Putamen (tissue), 1 donor: ENCODE measurements at regions not wholly inside any gene's neighbourhood (a gene's known extent, or its start where the extent isn't known, plus 50 kb on each side); places are given as distances from the start of the nearest gene placed in this dataset.

ENCODE experiments used
- DNase-seq: peaks from one replicate; pipeline ENCODE4 v3.0.0-alpha.2; 2016; ENCODE audit warnings: low spot score

DNA sequence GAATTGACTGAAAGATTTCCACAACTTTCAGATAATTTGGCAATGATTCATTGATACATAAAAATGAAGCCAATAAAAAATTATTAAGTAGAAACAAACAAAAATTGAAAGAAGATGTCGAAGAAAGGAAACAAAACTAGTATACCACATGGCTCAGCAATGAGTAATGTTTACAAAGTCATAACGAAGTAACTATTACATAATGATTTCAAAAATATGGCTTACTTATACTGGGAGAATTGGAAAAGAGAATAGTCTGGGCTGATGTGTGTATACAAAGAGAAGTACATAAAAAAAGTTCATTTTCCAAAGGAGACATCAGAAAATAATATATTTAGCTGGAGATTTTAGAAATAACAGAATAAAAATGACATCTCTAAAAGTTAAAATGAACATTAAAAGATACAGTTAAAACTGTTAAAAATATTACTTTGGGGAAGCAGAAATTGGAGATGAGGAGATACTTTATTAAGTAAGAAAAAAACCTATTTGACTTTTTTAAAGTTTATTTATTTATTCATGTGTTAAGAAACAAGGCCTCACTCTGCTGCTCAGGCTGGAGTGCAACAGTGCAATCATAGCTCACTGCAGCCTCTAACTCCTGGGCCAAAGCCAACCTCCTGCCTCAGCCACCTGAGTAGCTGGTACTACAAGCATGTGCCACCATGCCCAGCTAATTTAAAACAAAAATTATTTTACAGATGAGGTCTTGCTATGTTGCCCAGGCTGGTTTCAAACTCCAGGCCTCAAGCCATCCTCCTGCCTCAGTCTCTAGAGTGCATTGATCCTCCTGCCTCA lies 409.7 kb upstream of the PIK3C3 start:
- DNase-seq, result no peak

DNA sequence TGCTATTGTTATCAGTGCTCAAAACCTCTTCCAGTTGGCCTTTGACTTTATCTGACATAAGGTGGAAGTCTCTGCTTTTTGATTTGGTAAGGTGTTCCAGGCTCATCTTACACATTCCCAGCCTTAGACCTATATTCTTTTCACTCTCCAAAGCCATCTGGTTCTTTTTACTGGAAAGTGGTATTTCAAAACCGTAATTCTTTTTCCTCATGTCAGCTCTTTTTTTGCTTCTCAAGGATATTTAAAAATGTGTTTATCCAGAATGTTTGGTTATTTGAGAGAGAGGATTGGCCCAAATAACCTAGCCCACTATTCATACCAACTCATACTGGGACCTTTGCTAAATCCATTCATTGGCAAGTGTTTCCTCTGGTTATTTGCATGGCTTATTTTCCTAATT lies 411.2 kb upstream of the PIK3C3 start:
- DNase-seq, result no peak

DNA sequence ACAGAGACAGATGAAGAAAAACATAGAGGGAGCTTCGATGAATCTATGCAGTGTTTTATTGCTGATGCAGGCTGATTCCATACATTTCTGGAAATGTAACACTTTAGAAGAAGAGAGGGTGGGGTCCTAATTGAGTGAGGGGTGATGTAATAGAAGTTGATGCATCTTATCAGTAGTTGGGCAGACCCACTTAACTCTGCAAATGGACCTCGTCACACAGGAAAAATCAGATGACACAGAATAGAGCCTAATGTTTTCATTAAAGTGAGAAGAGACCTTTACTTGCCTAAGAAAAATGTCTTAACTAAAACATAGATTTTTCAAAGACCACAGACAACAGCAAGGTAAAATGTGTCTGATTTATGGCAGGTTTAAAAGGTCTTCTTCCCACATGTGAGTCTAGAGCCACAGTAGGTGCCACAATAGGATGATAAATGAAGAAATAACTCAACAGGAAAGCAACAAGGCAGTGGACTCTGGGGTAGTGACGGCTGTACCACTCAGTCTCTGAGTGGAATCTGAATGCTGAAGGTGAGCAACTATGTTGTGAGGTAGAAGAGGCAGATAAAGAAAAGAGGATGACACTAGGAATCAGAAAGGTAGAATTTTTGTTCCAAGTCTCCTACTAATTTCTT lies 414.7 kb upstream of the PIK3C3 start:
- no peak for DNase-seq

DNA sequence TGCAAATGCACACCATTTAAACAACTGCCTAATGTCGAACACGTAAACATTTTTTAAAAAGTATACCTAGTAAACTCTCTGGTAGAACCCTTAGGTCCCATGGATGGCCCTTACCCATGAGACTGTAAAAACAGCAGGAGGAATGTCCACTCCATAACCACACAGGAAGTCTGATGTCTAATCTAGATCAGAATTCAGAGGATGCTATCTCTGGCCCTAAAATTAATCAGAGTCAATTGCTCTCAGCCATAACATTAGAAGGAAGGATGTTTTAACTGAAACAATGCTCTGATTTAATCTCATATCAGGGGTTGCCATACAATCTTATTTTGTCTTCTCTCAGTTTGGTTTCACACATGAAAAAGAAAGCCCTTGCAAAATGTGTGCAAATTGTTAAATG lies 416.3 kb upstream of the PIK3C3 start:
- no peak for DNase-seq

DNA sequence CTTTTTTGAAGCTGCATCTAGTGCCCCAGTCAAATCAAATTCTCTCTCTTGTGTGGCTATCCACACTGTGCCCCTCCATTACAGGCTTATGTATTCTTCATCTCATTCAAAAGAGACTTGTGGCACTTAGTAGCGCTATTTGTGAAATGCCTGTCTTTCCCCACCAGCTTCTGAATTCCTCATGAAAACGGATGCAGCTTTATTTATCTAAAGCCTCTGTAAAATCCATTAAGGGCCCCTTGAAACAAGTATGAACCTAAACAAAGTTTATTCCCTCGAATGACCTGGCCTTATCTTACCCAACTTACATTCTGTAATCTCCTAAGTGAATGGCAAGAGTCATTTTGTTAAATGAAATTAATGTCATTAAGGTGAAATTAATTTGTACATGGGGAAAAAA lies 417.4 kb upstream of the PIK3C3 start:
- no peak for DNase-seq

DNA sequence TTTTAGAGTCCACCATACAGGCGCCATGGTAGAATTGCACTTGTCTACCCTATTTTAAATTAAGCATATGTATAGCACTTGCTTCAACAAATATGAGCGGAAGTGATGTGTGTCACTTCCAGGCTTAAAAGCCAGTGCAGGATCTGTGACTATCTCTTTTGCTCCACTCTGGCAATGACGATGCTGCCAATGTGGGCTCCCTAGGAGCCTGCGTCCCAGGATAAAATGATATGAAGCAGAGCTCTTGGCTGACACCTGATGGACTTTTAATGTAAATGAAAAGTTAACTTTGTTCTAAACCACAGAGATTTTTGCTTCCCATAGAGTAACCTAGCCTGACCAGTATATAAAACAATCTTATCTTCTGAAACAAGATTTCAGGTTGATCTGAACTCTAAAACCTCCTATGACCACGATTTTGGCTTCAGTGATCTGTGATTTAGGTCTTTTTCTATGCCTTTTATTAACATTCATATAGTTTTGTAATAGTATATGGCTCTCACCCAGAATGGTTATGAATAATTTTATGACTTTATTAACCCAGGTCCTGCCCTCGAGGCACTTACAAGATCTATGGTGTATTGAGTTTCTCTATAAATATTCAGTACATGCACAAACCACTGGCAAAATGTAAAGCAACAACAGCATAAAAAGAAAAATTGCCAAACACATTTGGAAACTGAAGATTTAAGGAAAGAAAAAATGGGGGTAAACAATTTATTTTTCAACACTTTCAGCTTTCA lies 422.5 kb upstream of the PIK3C3 start:
- DNase-seq, result no peak

DNA sequence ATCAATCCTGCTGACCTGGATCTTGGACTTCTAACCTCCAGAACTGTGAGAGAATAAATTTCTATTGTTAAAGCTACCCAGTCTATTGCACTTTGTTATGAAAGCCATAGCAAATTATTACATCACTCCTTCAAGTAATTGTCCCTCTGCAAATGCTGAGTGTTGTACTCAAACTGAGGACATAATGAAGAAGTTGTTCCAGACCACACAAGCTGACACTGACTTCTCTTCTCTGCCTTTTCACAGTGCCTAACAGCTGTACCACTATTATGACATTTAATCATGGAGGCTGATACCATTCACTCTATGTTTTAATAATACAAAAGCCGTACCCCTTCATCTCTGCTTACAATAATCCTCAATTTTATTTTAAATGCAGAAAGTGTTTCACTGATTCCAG lies 424.1 kb upstream of the PIK3C3 start:
- no peak for DNase-seq

DNA sequence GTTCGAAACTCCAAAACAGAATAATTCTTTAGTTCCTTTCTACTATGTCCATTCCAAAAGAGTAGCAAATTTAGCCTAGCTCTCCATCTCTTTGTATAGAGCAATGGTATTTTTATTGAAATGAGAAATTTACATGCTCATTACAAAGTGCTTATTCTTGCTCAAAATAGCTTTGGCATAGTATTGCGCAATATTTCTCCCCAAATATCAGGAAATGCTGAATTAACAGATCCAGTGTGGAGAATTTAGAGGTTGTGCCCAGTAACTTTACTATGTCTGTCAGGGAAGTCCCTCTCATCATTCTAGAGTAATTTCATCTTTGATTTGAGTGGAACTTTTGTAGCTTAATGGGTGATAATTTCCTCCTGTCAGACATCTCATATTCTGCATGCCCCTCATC lies 425.9 kb upstream of the PIK3C3 start:
- no peak for DNase-seq

DNA sequence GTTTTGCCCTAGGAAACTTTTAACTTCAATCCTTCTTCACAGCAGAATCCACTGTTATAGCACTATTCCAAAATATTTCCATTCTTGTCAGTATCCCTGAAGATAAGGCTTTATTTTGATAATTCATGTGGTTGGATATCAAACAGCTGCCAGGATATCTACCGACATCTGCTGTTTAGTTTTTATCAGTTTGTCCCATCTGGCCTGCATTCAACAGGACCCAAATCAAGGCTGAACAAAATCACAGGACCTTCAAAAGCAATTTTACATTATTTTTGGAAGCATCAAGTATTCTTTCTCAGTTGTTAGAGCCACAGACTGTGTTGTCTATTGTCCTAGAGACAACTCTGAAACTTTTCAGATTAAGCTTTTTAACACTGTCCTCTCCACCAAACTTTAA lies 429.0 kb upstream of the PIK3C3 start:
- no peak for DNase-seq

DNA sequence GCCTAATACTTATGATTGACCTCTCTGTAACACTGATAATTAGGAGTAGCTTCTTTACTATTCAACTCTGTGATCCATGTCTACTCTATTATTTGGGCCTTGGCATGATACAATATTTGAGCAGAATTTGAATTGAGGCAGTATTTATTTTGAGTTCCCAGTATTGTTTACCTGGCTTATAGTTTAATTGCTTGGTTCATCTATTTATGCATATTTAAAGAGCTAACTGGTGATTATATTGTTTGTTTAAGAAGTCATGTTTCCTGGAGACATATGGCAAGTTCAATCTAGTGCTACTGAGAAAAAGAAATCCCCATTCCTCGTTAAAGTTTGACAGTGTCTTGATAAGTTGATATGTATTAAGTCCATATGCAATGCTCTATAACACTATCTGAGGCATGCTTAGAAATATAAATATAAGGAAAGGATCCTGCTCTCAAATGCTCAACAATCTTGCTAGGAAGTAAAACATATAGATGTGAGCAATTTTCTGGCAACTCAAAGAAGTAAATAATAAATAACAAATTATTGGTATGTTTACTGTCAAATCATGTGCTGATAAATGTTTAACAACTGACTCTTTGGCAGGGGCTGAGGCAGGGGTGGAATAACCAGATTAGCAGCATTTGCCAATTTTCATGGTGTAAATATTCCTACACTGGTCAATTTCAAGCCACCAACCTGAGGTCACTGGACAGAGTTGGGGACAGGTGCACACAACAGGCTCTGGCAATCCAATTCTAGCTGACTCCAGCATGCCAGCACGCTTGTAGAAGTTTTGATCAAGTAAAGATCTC lies 430.2 kb upstream of the PIK3C3 start:
- no peak for DNase-seq

DNA sequence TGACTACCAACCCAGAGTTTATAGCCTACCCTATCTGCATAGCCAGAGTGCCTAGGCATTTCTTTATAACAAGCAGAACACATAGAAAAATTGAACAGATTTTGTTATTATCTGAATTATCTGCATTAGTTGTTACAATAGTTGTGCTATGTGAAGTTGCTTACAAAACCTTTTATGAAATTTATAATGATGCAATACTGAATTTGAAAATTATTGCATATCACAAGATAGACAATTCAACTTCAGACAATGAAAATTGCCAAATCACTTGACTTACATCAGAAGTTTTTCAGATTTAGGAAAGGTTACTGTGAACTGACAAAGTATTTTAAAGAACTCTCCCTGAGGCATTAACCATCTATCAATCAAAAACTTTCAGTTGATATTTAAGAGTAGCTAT lies 437.9 kb upstream of the PIK3C3 start:
- no peak for DNase-seq

DNA sequence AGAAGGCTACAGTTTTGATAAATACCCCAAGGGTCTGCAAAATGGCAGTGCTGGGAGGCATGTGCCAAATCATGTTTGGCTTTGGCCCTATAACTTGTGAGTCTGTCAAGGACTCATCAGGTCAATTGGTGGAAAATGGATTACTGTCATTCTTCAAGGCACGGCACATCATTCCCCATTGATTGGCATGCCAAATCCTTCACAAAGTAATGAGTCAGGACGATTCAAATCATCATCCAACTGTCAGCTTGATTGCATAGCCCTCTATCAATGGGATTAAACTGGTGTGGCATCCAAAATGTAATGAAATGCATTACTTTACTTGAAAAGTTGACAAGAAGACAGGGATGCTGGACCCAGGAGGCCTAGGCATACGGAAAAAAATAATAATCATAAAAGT lies 441.6 kb upstream of the PIK3C3 start:
- no peak for DNase-seq

DNA sequence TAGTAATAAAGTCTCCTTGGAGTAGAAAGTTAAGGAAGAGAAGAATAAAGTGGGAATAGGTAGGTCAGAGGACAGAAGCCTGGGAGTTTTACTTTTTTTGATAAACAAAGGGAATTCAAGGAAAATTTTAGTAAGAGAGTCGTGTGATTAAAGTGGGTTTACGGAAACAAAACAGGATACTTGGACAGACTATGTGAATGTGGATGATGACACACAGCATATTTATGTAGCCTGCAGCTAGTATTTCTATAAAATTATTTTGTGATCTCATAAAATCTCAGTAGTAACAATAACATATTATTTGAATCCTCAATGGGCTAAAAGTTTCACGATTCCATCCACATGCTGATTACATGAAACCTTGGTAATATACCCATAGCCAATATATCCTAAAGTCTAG lies 450.7 kb upstream of the PIK3C3 start:
- DNase-seq, result no peak

DNA sequence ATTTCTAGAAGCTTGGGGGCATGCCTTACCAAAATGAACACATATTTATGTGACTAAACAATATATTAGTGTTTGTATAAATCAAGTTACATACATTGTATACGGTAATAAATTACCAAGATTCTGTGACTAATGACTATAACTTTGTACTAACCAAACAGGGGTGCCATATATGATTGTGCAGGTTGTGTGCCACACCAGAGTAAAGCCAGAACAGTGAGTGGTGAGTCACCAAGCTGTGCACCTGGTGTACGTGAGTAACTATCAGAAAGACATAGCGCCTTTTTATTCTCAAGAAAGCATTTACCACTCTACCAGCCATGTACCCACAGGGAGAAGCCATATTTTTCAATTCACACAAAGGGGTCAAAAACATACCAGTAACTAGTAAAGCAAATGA lies 453.2 kb upstream of the PIK3C3 start:
- no peak for DNase-seq

DNA sequence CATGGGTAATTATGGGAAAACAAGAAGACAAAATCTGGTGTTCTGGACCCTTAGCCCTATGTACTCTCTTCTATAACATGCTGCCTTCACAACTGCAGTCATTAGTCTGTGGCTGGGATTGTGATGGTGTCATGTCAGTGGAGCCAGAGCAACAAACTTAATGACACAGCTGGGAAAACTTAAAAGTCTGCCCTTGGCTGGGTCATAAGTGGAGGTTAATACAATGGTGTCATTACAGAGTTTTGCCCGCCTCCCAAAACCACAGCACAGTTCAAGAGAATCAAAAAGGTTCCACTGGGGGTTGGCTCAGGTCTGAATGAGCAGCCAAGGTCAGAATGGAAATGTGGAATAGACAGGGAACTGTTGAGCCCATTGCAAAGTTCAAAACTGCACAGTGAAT lies 455.7 kb upstream of the PIK3C3 start:
- no peak for DNase-seq

DNA sequence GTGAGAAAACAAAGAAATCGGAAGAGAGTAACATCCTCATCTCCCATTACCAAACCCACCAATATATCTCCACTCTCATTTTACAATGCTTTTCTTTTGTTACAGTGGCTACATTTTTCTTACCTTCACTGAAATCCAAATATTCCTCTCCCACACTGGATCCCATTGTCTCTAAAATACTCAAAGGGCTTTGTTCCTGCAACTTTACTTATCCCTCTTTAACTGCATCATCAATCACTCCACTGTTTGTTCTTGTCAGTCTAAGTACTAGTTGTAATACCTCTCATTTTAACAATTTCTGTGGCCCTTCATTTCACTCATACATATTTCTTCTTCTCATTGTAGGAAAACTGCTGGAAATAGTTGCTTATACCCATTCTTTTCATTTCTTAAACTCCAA lies 464.2 kb upstream of the PIK3C3 start:
- no peak for DNase-seq

DNA sequence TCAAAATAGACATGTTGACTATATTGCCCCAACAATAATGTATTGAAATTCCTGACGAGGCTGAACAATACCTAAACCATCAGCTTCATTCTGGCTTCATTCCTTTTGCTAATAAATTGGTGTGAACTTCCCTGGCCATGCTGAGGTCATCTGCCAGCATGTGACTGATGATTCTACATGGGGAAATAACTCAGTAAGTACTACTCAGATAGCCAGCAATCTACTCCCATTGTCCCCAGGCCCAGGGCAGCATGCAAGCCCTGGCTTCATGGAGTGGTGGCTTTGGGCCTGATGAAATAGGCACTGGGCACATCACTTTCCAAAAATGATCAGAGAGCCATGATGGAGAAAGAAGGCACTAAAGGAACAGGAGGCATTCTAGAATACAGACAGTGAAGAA lies 468.5 kb upstream of the PIK3C3 start:
- no peak for DNase-seq

DNA sequence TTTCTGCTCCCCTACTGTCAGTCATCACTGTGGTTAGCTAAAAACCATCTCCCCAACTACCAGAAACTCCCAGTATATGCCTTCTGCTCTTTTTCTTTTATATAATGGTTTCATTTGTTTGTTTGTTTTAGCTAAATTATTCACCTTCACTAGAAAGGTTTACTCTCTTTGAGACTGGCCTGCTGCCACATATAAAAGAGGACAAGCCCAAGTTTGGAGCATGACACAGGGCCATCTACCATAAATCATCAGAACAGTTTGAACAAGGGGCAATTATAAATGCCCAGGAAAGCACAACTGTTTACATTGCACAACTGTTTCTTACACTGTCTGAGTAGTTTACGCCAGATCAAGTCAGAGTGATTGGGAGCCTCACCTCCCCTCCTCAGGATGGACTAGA lies 471.0 kb upstream of the PIK3C3 start:
- no peak for DNase-seq

DNA sequence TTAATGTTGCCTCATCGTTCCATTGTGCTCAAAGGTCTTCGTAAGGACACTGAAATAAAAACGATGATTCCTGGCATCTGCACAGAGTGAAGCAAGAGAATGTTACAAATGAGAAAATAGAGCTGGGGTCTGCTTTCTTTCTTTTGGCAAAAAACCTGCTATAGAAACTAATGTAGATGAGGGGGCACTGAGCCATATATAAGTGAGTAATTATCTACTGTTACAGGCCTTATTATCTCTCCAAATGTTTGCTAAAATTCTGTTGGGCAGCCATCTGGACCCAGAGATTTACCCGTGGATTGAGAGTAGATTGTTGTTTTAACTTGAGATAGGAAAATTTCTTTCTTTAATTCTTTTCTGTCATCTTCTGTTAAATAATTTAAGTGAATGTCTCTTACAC lies 472.5 kb upstream of the PIK3C3 start:
- DNase-seq, result no peak

DNA sequence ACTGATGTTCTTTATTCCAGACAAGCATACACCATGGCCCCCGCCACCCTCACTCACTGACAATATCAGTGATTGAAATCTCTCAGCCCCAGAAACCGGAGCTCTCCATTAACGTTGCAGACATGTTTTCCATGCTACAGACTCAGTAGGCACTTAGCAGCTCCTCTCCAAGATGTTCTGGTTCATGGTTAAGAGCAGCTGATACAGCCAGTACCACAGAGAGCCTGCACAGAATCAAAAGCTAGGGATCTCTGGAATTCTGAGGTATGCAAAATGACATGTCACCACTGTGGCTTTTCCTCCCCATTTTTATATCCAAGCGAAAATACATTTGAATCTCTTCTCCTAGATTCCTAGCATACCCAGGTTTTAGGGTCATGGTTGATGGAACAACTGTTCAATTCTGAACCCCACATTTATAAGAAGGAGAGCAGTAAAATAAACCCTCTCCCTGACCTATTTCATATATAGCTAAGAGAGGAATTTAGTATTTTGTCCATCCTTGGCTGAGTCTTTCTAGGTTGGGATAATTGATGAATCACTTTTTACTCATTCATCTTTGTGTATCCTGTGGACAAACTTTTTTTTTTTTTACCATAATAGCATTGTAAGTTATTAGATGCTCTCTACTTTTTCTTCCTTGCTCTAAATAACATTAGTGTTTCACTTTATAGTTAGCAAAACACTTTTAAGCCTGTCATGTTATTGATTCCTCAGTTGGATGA lies 488.4 kb upstream of the PIK3C3 start:
- DNase-seq, result no peak

DNA sequence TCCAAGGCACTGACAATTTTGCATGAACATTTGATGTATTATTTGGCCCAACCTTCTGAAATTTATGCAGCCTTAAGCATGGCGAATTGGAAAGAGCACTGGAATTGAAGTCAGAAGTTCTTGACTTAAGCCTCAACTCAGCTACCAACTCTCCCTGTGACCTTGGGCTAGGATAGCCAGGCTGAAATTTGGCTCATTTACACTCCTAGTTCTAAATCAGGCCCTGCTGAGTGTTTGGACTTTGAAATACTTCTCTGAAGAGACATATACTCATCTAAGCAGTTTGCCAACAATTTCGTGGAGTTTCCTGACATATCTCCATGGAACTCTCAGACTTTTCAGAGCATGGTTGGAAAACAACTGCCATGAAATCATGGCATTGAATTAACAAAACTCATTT lies 489.6 kb upstream of the PIK3C3 start:
- no peak for DNase-seq

DNA sequence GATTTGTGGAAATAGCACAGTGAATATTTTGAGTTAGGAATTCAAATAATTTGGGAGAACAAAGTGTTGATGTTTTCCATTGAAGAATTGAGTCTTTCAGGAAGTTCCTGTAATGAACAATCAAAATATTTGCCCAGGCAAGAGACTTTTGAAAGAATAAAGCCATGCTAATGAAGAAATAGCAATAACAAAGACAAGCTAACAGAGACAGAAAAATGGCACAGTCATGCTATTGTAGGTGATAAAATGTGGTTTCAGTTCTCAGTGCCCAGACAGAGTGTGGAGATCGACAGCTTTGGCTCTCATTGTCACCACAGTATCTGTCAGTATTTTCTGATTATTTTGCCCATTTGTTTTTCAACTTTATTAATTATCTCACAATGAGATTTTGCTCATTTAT lies 490.8 kb upstream of the PIK3C3 start:
- no peak for DNase-seq
